LHCN-M2 (cell line): ENCODE measurements at regions not wholly inside any gene's neighbourhood (a gene's known extent, or its start where the extent isn't known, plus 50 kb on each side); places are given as distances from the start of the nearest gene placed in this dataset.
A peak's percentile ranks its signal among the peaks of the same experiment; 100 is the strongest.

ENCODE experiments used
- DNase-seq: peaks from one replicate; pipeline ENCODE4 v3.0.0-alpha.2; 2012; ENCODE audit warnings: low read depth

DNA sequence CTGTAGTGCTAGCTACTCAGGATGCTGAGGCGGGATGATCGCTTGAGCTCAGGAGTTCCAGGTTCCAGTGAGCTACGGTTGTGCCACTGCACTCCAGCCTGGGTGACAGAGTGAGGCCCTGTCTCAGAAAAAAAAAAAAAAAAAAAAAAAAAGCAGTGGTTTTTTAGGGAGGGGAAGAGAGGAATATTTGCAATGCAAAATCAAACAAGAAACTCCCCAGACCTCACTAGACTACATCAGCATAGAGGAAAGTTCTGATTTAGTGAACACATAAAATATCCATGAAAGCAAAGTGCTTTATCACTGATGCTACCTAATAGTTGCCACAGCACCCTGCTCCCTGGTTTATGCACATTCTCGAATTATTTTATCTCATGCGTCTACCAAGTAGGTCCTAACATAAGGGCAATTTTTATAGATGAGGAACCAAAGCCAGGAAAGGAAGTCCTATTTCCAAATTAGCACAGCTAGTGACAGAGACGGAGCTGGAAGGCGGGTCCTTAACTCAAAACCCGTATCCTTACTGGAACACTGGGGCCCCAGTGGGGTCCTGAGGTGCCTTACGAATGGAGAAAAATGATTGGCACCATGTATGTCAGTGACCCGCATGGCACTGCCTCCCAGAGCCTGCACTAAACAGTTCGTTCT, 50.7 kb upstream of the GPR157 start:
- no peak for DNase-seq

DNA sequence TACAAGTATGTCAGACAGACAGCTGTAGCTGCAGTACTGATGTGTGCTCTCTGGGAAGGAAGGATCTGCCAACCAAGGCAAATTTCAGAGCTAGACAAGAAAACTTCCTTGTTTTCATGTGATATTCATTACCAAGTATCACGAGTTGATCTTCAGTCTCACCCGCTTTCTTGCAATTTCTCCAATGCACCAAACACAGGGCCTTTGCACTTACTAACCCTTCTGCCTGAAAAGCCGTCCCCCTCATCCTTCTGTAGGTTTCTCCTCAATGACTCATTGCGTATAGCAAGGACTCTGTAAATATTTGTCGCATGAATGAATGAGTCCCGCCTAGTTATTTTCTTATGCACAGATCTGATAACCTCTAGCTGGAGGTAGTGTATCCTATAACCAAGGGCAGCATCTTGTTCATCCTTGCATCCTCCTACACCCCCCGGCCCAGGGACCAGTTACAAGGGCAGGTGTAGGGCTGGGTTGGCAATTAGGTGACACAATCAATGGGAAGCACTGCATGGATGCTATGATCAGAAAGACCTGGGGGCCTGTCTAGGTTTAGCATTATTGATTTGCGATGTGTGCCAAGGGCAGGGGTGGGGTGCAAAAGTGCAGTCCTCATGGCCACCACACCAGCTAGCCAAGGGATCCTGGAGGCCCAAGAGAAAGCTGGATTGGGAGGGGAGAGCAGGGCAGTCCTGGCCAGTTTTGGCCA, 51.4 kb upstream of the GPR157 start:
- no peak for DNase-seq

DNA sequence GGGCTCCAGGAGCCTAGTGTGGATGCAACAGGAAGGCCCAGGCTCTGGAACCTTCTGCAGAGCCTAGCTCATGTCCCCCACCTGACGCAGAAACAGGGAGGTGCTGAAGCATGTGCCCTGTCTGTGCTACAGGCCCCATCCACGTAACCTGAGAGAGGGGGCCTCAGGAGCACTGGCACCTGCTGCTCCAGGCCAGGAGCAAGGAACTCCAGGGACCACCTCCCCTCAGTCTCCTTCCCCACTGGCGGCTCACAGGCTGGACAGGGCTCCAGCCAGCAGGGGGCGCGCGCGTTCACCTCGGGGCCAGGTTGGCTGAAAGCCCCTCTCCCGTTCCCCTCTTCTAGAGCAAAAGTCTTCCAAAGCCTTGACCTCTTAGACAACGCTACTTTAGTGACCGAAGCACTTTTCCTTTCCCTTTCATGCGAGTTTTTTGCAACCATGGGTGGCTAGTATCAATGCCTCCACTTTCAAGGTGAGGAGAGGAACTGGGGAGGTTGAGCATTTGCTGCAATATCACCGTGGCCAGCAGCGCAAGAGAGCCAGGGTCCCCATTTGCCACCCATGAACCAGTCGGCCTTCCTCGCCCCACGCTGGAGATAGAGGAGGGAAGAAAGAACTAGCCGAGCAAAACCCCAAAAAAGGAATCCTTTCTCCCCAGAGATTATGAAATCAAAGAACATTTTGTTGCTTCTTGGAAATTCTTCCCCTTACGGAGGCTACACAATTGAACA, 52.4 kb upstream of the GPR157 start:
- peak; percentile 63 for DNase-seq

DNA sequence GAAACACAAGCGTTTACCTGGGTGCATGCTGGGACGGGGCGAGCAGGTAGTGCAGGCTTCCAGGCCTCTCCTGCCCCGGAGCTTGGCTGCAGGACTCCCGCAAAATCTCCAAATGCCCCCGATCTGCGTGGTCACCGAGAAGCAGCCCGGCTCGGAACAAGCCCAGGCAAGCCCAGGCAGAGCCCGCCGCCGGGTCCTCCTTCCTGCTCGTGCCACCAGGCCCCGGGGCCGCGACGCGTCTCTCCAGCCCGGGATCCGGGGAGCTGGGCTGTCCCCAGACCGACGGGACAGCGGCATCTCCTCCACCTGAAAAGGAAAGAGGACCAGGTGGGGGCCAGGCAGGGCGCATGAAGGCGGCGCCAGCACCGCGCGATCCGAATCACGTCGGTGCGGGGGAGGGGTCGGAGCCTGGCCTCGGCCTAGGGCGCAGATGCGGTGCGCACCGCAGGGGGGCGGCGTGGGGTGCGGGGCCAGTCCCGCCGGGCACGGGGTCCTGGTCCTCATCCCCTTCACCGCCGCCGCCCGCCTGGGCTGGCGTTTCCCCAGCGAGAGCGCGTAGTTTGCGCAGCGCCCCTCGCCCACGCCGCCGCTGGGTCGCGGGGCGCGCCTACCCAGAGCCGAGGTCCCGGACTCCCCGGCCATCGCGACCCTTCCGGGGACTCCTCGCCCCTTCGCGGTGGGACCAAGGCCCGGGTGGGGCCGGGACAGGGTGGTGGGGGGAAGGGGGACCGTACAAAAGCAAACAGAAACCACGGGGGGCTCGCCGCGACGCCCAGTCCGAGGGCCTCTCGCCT, 52.4 kb upstream of the H6PD start:
- DNase-seq, result peak; percentile 44

DNA sequence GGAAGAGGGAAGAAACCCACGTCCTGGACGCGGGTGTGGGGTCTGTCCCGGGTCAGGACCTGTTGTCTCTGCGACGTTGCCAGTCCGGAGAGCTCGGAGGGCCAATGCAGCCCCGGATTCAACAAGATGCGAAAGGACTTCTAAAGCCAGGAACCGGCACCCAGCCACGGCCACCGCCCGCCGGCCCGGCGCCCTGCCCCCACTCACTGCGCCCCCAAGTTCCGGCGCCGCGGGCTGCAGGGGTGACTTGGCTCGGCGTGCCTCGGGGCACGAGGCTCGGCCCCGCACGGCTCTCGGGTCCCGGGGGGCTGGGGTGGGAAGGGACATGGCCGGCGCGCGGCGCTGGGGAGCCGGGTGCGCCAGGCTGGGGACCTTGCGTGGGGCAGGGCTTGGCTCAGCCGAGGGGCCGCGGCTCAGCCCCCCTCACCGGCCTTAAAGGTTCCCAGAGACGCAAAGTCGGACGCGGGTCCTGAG, 51.8 kb upstream of the H6PD start:
- no peak for DNase-seq

DNA sequence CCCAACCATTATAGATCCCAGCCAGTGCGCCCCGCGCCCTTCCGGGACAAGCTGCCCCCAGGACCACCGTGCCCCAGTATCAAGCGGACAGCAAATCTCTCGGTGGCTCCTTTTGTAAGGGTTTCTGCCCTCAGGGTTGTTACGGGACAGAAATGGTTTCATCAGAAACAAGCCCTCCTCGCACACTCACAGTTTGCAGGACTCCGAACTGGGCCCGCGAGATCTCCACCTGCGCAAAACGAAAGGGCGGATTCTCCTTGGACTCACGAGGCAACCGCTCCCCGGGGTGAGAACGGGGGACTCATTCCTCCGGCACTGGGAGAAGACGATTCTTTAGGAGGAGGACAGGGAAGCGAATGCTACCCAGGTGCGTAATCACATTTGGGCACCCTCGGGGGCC, 51.1 kb upstream of the H6PD start:
- no peak for DNase-seq

DNA sequence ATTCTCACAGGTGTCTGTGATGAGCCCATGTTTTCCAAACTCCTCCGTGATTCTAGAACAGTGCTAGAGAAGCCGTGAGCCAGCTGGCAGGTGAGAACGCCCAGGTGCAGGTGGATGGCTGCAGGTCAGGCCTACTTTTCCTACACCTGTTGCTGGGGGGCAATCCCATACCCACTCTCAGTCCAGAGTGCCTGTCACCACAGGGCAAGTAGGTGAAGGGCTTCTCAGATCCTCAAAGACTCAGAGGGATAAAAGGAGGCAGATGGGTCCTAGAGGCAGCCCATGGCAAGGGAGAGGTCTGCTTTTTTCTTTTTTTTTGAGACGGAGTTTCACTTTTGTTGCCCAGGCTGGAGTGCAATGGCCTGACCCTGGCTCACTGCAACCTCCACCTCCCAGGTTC, 50.7 kb upstream of the H6PD start:
- no peak for DNase-seq

DNA sequence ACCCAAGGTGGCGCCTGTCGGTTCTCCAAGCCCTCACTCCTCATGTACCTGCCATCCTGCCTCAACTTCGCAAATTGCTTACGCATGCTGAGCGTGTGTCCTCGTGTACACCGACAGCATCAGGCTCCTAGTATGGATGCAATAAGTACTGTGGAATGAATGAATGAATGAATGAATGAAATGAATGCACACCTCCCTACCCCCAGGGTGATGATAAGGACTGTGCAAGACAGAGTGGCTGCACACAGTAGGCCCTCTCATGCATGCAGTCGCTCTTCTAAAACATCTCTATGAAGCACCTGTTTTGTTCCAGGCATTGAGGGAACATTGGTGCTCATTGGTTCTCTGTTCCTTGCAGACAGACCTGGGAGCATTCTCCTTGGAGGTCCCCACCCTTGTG, 49.8 kb upstream of the H6PD start:
- DNase-seq, result no peak
